B cell (primary cell): ENCODE measurements at regions not wholly inside any gene's neighbourhood (a gene's known extent, or its start where the extent isn't known, plus 50 kb on each side); places are given as distances from the start of the nearest gene placed in this dataset.

Source experiments
- ATAC-seq: fragments of 200-7000 bp; cut with Tn5 transposase; one replicate; pipeline ENCODE4 v1.10.0; 2021; ENCODE audit warnings: low read depth, mild to moderate bottlenecking, moderate number of reproducible peaks, moderate library complexity
- CTCF ChIA-PET: fragments of 350-600 bp; sonication (Branson Sonifier 250); formaldehyde crosslinking; loops from one replicate; lab custom pipeline; 2021; ENCODE audit warnings: antibody characterized with exemption, inconsistent platforms; lab: Charles Lee
- POLR2A ChIA-PET: fragments of 350-600 bp; sonication (Branson Sonifier 250); formaldehyde crosslinking; loops from one replicate; lab custom pipeline; 2021; ENCODE audit warnings: antibody characterized with exemption; lab: Charles Lee
- DNase-seq: peaks from one replicate; pipeline ENCODE4 v3.0.0; 2013
- H2AFZ ChIP-seq: 2 replicates; pipeline ENCODE4 v1.6.1; 2012; ENCODE audit warnings: mild to moderate bottlenecking, low read depth, low read length; ENCODE audit not compliant: insufficient read depth, poor library complexity, severe bottlenecking
- H3K27ac ChIP-seq, 2 donors: 1 replicate in 1 of 2; 2 replicates in 1 of 2; pipeline ENCODE4 v1.5.1; 2012 to 2013; ENCODE audit warnings: low read length in 2 of 2, mild to moderate bottlenecking in 2 of 2, moderate library complexity in 1 of 2
- H3K27me3 ChIP-seq, 4 experiments: fragments of 200-600 bp in 1 of 4; sonication (generic) in 1 of 4; replicated peaks in 1 of 4; 1 replicate in 2 of 4; 2 replicates in 2 of 4; pipeline versions ENCODE4 v1.6.1 to v1.7.0; 2013 to 2016; ENCODE audit warnings: low read length in 3 of 4, mild to moderate bottlenecking in 2 of 4, mixed read lengths in 1 of 4, moderate library complexity in 1 of 4; ENCODE audit not compliant: insufficient read depth in 4 of 4, control insufficient read depth in 3 of 4; ENCODE audit errors: control extremely low read depth in 1 of 4
- H3K36me3 ChIP-seq, 2 experiments: replicated peaks in 1 of 2; 1 replicate in 1 of 2; 2 replicates in 1 of 2; pipeline versions ENCODE4 v1.6.1 to v1.7.1; 2013; ENCODE audit warnings: low read length in 1 of 2; ENCODE audit not compliant: insufficient read depth in 2 of 2, control insufficient read depth in 1 of 2; ENCODE audit errors: control extremely low read depth in 1 of 2, extremely low read depth in 1 of 2
- H3K4me1 ChIP-seq, 2 donors: fragments of 200-600 bp in 1 of 2; sonication (generic) in 1 of 2; 1 replicate in 1 of 2; 2 replicates in 1 of 2; pipeline versions ENCODE4 v1.5.1 to v1.6.1; 2013 to 2017; ENCODE audit warnings: low read length in 2 of 2; ENCODE audit not compliant: control insufficient read depth in 2 of 2, insufficient read depth in 2 of 2
- H3K4me2 ChIP-seq: replicated peaks from 2 replicates; pipeline ENCODE3; 2012; ENCODE audit warnings: mild to moderate bottlenecking, low read depth, low read length; ENCODE audit not compliant: poor library complexity, severe bottlenecking
- H3K4me3 ChIP-seq, 5 experiments: fragments of 200-600 bp in 1 of 5; sonication (generic) in 1 of 5; 1 replicate in 3 of 5; 2 replicates in 2 of 5; pipeline versions ENCODE4 v1.5.1 to v1.7.0; 2011 to 2016; ENCODE audit warnings: low read length in 4 of 5, mild to moderate bottlenecking in 4 of 5, low read depth in 2 of 5, control low read depth in 1 of 5, moderate library complexity in 1 of 5; ENCODE audit not compliant: insufficient read depth in 1 of 5; ENCODE audit errors: control extremely low read depth in 1 of 5, extremely low read depth in 1 of 5
- H3K79me2 ChIP-seq: fragments of 200-600 bp; sonication (generic); one replicate; pipeline ENCODE4 v1.6.0; 2016; ENCODE audit warnings: low read length; ENCODE audit not compliant: control insufficient read depth, insufficient read depth
- H3K9ac ChIP-seq: fragments of 200-600 bp; sonication (generic); 2 replicates; pipeline ENCODE4 v1.6.1; 2017; ENCODE audit warnings: mild to moderate bottlenecking, low read length, moderate library complexity
- H3K9me3 ChIP-seq, 3 donors: one replicate each; pipeline versions ENCODE4 v1.6.1 to v1.7.1; 2013; ENCODE audit warnings: low read length in 2 of 3; ENCODE audit not compliant: control insufficient read depth in 2 of 3, insufficient read depth in 1 of 3; ENCODE audit errors: control extremely low read depth in 1 of 3
- H4K20me1 ChIP-seq: 2 replicates; pipeline ENCODE4 v1.6.0; 2012; ENCODE audit warnings: mild to moderate bottlenecking, low read length; ENCODE audit not compliant: insufficient read depth, control insufficient read depth, poor library complexity, severe bottlenecking
- H3K27ac Mint-ChIP-seq: one replicate; pipeline ENCODE4 v1.8.0; 2021; ENCODE audit warnings: mixed read lengths
- H3K27me3 Mint-ChIP-seq: one replicate; pipeline ENCODE4 v1.8.0; 2021; ENCODE audit warnings: mixed read lengths
- H3K4me1 Mint-ChIP-seq: one replicate; pipeline ENCODE4 v1.8.0; 2021; ENCODE audit warnings: mixed read lengths
- H3K4me3 Mint-ChIP-seq: one replicate; pipeline ENCODE4 v1.8.0; 2021; ENCODE audit warnings: mixed read lengths
- H3K9me3 Mint-ChIP-seq: one replicate; pipeline ENCODE4 v1.8.0; 2022; ENCODE audit warnings: mixed read lengths; ENCODE audit not compliant: insufficient read depth
- EZH2 ChIP-seq: IDR thresholded peaks from 2 replicates; pipeline ENCODE4 v1.6.1; 2012; ENCODE audit warnings: borderline replicate concordance, low read depth, mild to moderate bottlenecking, moderate library complexity, low read length; ENCODE audit not compliant: insufficient read depth, poor library complexity, severe bottlenecking
- WGBS: methylation state at CpG from one replicate; pipeline ENCODE4 v1.1.5; 2013; ENCODE audit warnings: missing lambda C conversion rate; ENCODE audit not compliant: insufficient coverage; 5-methylcytosine and 5-hydroxymethylcytosine counted together
- intact Hi-C: fragments of 100-400 bp; cut with micrococcal nuclease; formaldehyde crosslinking; loops from one replicate; pipeline ENCODE4 v1.10.0; 2022
- TF ChIP-seq, protein P1 (sequence below): fragments of 200-600 bp; IDR thresholded peaks from one replicate; pipeline ENCODE4 v1.8.0; 2022; ENCODE audit warnings: antibody characterized with exemption, mild to moderate bottlenecking

DNA sequence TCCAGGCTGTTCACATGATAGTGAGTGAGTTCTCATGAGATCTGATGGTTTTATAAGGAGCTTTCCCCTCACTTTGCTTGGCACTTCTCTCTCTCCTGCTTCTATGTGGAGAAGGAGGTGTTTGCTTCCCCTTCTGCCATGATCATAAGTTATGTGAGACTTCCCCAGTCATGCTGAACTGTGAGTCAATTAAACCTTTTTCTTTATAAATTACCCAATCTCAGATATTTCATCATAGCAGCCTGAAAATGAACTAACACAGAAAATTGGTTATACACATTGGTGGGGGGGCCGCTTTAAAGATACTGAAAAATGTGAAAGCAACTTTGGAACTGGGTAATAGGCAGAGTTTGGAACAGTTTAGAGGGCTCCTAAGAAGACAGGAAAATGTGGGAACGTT is 741.1 kb upstream of the LUZP2 start:
- no peaks in the 10 kb centered on the region for H3K79me2 ChIP-seq
- Mint-ChIP-seq H3K4me1 (no peaks in the 10 kb centered on the region), H3K27ac (no peak overlapping the region), H3K4me3 (no peak overlapping the region), H3K27me3 (no peaks in the 10 kb centered on the region), H3K9me3 (no peaks in the 10 kb centered on the region)
- WGBS = 91% methylated on average over 2 of the region's 2 CpGs
- no peak overlapping the region for H3K4me3 ChIP-seq
- no peaks in the 10 kb centered on the region for H3K4me1 ChIP-seq
- no peak for ATAC-seq
- DNase-seq = no peak
- ChIA-PET CTCF (no interaction called here), POLR2A (no interaction called here)
- no peak for TF ChIP-seq EZH2
- TF ChIP-seq, protein P1, sequence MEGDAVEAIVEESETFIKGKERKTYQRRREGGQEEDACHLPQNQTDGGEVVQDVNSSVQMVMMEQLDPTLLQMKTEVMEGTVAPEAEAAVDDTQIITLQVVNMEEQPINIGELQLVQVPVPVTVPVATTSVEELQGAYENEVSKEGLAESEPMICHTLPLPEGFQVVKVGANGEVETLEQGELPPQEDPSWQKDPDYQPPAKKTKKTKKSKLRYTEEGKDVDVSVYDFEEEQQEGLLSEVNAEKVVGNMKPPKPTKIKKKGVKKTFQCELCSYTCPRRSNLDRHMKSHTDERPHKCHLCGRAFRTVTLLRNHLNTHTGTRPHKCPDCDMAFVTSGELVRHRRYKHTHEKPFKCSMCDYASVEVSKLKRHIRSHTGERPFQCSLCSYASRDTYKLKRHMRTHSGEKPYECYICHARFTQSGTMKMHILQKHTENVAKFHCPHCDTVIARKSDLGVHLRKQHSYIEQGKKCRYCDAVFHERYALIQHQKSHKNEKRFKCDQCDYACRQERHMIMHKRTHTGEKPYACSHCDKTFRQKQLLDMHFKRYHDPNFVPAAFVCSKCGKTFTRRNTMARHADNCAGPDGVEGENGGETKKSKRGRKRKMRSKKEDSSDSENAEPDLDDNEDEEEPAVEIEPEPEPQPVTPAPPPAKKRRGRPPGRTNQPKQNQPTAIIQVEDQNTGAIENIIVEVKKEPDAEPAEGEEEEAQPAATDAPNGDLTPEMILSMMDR = no peak
- peaks cover 0 to 4% (median 0%) of the 10 kb centered on the region in 3 donors for H3K9me3 ChIP-seq
- no peaks in the 10 kb centered on the region for H4K20me1 ChIP-seq
- intact Hi-C loops = no loop called here
- H3K36me3 ChIP-seq = no peaks in the 10 kb centered on the region
- H3K9ac ChIP-seq = no peak overlapping the region
- no peak overlapping the region for H3K4me2 ChIP-seq
- no peak overlapping the region for H2AFZ ChIP-seq
- H3K27ac ChIP-seq = no peak overlapping the region
- H3K27me3 ChIP-seq = no peaks in the 10 kb centered on the region

DNA sequence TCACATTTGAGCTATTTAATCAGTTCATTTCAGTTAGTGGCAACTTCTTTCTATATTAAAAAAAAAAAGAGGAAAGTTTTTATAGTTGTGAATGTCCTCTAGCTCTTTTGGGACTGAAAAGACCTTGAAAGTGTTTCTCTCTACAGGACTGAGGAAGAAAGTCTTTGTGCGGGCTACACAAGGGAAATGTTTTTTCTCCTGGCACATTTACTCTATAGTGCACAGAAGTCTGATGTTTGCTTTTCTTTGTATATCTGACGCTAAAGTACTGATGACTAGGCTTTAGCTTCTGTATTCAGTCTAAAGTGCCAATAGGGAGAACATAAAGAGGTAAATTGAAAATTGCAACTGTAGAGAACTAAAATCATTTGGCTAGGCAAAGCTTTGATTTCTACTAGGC is 737.4 kb upstream of the LUZP2 start:
- Mint-ChIP-seq H3K4me1 (no peaks in the 10 kb centered on the region), H3K27ac (no peak overlapping the region), H3K4me3 (no peak overlapping the region), H3K9me3 (no peaks in the 10 kb centered on the region), H3K27me3 (no peaks in the 10 kb centered on the region)
- Histone ChIP-seq H3K4me1 (no peaks in the 10 kb centered on the region), H3K9me3 (peaks cover 0 to 4% (median 0%) of the 10 kb centered on the region in 3 donors), H3K27ac (no peak overlapping the region), H3K9ac (no peak overlapping the region), H2AFZ (no peak overlapping the region), H3K4me2 (no peak overlapping the region), H3K27me3 (no peaks in the 10 kb centered on the region), H4K20me1 (no peaks in the 10 kb centered on the region), H3K36me3 (no peaks in the 10 kb centered on the region), H3K4me3 (no peak overlapping the region), H3K79me2 (no peaks in the 10 kb centered on the region)
- WGBS = no CpG with 5 or more reads among the region's 2 CpGs
- intact Hi-C loops = no loop called here
- TF ChIP-seq, protein P1 = no peak
- no peak for TF ChIP-seq EZH2
- CTCF ChIA-PET = no interaction called here
- POLR2A ChIA-PET = no interaction called here
- ATAC-seq (no peak), DNase-seq (no peak)
